Fibroblast of peridontal ligament (primary cell): ENCODE measurements at regions not wholly inside any gene's neighbourhood (a gene's known extent, or its start where the extent isn't known, plus 50 kb on each side); places are given as distances from the start of the nearest gene placed in this dataset.

Source experiments
- DNase-seq: peaks from one replicate; pipeline ENCODE4 v3.0.0-alpha.2; 2010; ENCODE audit errors: extremely low read depth

DNA sequence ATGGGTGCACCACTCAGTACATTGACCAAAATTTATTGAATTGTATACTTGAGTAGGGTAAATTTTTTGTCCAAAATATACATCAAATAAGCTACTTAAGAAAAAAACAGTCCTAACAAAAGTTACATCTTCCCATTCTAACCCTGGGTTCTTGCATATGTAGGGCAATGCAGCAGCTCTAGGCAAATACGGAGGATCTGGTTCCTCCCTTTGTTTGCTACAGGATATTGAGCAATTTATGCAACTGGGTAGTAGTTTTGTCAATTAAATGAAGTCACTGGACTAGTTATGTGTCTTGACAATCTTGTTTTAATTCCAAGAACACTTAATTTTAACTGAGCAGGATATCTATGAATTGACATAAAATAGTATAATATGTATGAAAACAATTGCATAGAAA is 1507.2 kb upstream of the PIK3C3 start:
- no peak for DNase-seq

DNA sequence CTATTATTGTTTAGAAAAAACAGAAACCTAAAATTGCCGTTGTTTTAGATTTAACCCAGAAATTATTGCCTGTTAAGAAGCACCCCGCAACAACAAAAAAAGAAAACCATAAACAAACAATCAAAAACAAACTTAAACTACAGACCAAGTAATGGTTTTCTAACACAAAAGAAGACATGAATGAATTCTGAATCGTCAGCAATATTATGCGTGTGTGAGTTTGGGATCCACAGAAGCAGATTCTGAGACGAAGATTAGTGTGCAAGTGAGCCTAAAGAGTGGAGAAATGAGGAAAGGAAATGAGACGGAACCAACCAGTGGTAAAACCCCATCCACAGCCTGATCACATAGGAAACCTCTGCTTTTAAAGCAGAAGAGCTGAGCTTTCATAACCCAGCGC is 1514.9 kb upstream of the PIK3C3 start:
- no peak for DNase-seq

DNA sequence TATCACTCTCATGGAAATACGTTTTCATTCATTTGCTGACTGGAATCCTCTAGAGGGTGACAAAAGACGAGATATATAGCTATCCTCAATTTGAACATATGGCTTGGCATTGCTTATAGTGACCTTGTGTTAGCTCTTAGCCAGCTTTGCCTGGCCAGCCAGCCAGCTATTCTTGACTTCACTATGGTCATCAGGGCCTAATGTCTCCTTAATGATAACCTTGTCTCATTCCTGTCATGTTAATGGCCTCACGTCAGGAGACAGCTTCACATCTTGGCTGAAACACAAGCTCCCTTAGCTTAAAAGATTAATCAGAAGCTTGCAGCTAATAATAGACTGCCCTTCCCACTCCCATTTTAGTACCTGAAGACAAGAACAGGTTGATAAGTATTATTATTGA is 1517.5 kb upstream of the PIK3C3 start:
- peak; percentile 3 for DNase-seq

GRCh38 chr18:40431071-40431985 is 1523.7 kb upstream of the PIK3C3 start:
- no peak for DNase-seq

DNA sequence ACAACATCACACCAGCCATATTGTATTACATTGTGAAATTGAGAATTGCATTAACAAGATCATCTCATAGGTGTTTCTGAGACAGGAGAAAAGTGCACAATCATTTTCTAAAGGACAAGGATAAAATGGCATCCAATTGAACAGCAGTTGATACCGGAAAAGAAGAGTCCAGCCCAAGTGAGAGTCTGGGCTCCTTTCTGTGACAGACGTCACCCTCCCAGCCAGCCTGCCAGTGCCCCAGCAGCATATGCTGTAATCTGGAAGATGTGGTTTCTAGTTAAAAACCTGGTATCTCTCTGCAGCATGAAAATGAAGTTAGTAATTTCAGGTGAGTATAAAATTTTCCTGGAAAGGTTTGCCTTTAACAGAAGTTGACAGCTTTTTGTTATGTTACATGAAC is 1531.7 kb upstream of the PIK3C3 start:
- no peak for DNase-seq

- no peak for DNase-seq
These were observed 1534.4 kb upstream of the PIK3C3 start for GRCh38 chr18:40420675-40421074.

GRCh38 chr18:40417501-40417900 is 1537.5 kb upstream of the PIK3C3 start:
- DNase-seq, result no peak

DNA sequence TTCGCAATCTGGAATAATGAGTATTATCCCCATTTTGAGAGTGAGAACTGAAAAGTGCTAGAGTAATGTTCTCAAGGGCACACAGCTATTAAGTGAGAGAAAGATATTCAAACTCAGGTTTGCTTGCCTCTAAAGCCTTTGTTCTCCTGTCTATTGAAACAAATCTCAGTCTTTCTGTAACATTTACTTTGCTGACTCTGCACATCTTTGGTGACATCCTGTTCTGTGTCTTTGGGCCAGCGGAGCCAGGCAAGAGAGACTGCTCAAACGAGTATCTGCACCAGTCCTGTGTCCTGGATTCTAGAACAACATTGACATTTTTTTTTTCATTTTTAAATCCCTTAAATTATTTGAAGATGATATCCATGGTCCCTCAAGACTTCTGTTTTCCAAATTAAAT is 1539.2 kb upstream of the PIK3C3 start:
- DNase-seq, result no peak

- DNase-seq, result no peak
These were observed 1539.8 kb upstream of the PIK3C3 start for GRCh38 chr18:40415176-40415791.

DNA sequence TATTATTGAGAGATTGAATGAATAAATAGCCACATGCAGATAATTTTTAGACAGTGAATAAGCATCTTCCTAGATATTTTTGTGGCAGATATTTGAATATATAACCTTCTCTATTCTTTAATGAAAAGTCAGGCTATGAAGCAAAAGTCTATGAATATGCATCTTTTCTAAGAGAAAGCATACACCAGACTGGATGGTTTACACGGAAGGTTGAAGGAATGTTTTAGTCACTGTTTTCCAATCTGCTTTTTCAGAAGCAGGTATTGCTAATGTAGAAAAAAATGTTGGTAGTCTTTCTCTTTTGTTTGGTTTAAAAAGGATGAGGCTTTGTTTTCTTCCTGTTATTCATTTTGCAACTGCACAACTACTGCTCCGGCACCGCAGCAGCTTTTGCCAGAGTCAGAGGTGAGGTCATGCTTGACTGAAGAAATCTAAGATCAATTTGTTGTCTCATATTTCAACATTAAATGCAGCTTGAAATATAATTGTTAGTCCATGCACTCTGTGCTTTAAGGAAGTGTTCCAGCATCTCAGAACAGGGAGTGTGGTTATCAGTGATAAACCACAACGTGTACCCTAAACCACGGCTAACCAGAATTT is 1540.8 kb upstream of the PIK3C3 start:
- DNase-seq, result peak; percentile 21

DNA sequence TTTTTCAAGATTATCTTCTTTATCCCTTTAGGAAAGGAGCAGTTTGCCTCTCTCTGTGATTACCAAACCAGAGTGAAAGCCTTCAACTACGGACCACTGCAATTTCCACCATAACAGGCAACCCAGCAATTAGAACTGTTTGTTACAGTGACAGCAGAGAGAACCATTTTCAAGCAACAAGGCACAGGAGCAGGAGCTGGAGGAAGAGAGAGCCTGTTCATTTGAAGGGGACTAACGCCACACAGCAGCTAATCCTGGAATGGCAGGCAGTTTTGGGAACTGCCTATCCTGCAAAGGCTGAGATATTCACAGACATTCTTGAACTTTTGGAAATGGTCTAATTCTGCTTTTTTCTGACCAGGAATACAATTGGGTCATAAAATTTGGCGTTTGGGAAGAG is 1541.9 kb upstream of the PIK3C3 start:
- peak; percentile 65 for DNase-seq

DNA sequence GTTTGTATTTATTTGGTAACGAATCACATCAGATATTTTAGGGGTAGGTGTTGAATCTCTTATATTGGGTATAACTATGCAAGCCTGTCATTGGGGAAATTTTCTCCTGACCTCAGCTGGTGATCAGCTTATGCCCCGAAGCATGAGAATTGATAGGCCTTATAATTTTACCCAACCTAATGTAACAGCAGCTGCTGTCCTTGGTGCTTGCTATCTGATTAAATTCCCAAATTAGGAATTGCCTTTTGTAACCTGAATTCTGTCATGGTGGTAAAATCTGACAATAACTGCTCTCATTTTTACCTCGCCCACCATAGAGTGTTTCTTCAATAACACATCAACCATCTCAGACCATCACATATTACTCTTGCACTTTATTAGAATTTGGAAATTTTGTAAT is 1542.6 kb upstream of the PIK3C3 start:
- DNase-seq, result no peak

DNA sequence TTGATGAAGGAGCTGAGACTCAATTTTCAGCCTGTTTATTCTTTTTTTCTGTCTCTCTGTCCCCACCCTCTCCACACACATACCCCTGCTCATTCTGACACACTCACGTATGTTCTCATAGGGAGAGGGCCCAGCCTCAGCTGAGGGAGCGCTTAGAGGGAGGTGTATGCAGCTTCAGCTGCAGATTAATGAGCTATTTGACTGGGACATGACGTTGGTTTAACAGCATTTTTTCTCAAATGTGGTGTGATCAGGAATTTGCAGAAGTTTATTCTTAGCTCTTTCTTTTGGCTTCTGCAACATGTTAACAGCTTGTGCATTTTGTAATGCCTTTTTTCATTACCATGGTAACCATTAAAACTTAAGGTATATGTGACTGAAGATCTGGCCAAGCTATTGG is 1547.1 kb upstream of the PIK3C3 start:
- peak; percentile 40 for DNase-seq

- peak; percentile 79 for DNase-seq
These were observed 1550.8 kb upstream of the PIK3C3 start for GRCh38 chr18:40404284-40404683.

DNA sequence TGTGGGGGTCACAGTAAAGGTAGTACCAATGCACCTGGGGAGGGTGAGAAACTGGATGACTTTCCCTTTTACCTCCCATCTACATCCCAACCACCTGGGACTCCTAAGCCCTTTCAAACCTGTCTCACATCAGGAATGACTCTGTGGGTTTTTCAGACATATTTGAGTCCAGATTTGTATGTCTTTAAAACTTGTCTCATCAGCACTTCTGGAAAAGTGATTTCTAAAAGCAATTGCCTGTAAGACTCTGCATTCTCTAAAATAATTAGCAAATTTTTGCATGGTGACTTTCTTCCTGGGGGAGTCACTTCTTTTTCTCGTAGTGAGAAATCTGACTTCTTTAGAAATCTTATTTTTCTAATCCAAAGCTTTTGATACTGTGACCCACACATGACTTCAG is 1553.0 kb upstream of the PIK3C3 start:
- DNase-seq, result no peak

DNA sequence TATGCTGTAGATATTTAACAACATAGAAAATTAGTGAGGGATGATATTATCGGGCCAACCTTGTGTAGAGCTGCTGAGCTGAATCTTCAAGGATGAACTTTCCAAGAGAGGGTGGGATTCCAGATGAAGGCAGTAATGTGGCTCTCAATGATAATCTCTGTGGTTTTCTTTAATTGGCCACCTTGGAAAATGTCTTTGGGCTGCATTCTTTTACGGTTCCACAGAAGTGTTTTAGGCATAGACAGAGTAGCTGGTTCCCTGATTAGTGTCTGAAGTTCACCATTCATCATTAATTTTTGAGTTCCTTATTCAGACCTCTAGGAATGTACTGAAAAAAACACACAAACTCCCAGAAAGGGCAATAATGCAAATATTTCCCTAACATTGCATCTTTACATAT is 1566.9 kb upstream of the PIK3C3 start:
- no peak for DNase-seq

DNA sequence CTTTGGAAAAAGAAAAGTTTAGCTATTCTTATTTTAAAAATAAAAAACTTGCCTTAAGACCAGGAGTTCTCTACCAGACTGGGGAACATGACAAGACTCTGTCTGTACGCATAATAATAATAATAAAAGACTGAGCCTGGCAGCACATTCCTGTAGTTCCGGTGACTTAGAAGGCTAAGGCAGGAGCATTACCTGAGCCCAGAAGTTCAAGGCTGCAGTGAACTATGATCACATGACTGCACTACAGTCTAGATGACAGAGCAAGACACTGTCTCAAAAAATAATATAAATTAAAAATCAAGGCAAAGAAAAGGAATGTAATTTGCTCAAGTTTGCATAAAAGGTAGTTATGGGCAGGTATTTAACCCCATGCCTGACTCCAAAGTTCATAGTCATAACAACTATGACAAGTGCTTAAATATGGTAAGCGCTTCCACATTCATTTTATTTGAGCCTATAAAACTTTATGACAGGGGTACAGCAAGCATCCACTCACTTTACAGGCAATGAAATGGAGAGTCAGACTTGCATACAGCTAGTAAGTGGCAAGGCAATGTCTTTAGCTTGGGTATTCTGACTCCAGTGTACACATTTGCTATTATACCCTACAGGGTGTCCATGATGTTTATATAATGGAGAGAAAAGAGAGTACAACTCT is 1567.8 kb upstream of the PIK3C3 start:
- DNase-seq, result no peak

GRCh38 chr18:40382197-40382596 is 1572.8 kb upstream of the PIK3C3 start:
- DNase-seq, result no peak

DNA sequence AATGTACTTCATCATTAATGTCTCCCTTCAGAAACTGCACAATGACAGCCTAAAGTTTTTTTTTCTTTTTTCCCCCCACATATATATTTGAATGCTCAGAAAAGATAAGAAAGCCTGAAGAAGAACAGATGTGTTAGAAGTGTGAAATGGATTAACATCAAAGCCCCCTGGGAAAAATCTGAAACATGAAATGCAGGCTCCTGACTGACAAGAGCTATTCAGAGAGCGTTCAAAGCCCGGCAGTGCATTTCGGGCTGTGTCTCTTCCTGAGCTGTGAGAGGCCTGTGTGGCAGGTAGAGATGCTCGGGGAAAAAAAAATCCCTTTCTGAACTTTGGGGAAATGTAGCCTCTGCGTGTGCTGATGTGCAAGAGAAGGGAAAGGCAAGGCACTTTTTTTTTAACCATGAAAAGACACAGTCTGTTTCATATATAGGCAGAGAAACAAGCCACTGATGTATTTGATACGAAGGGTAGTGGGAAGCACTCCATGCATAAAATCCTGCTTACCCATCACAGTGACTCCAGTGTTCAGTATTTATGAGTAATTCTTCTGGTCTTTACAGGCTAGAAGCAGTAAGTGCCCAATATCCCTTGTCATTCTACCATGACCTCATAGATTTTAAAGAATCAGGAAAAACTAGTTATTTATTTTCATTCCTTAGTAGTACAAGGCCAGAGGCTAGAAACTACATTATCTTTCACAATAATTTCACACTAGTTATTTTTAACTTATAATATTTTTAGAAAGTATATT is 1574.2 kb upstream of the PIK3C3 start:
- peak; percentile 39 for DNase-seq

GRCh38 chr18:40375837-40376236 is 1579.2 kb upstream of the PIK3C3 start:
- DNase-seq, result peak; percentile 42

DNA sequence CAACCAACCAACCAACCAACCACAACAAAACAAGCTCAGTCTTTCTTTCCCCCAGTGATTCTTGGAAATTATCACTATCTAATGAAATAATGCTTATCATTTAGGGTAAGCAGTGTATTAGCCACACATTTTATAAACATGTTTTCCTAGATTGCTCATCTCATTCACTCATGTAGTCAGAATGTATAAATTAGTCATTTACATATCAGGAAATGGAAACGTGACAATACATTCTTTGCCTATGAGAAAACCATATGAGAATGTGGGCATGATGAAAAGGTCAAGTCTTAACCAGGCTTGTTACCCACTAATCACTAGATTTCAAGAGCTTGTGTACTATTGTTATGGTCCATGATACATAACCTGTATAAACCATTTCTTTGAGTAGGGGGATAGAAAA is 1583.4 kb upstream of the PIK3C3 start:
- DNase-seq, result peak; percentile 73

DNA sequence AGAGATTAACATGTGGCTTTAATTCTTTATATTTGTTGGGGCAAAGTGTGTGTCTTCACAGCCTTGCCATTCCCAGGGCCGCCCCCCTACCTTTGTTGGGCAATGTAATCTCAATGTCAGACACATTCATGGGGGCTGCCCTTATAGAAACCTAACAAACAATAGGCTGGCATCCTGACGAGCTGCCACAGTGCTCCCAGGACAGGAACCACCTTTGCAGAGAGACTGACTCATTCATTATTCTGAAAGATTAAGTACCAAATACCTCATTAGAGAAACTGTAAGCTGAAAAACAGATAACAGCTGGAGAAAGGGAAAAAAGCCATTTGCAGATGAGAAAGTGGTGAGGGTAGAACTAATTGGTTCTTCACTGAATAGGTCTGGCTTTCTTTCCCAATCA is 1587.5 kb upstream of the PIK3C3 start:
- DNase-seq, result no peak
